Hepatic stellate cell (primary cell): ENCODE measurements at regions not wholly inside any gene's neighbourhood (a gene's known extent, or its start where the extent isn't known, plus 50 kb on each side); places are given as distances from the start of the nearest gene placed in this dataset.
"Not testable (repeated sequence)": the region's sequence is repeated elsewhere in the genome, so short reads cannot be mapped to it uniquely, and the experiment has no call there.

ENCODE experiments used
- DNase-seq: peaks from one replicate; pipeline ENCODE4 v3.0.0; 2011; ENCODE audit warnings: low spot score

DNA sequence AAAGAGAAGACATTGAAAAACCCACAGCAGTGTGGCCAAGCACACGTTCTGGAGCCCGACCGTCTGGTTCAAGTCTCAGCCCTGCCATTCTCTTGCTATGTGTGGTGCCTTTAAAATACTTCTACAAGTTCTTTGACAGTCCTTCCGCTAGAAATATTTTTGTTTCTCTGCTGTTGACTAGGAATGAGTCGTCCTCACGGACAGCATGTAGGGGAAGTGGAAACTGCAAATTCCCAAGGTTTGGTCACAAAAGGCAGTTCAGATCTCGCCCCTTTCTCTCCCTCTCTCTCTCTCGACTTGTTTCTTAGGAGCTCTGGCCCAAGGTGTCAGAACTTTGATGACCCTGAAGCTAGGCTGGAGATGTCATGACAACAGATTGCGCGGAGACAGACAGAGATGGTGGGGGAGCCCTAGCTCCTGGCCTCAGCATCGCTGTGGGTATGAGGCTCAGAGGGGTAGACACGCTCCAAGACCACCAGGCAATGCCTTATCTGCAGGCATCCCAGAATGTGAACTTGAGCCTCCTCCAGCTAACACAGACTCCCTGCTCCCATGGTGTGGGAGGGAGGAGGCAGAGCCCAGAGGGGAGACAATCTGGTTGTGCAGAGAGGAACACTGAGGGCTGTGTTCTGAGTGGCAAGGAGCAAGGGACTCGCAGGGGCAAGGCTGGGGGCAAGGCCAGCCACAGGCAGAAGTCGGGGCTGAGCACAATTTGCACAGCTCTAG, 368.9 kb upstream of the SULF2 start:
- no peak for DNase-seq

DNA sequence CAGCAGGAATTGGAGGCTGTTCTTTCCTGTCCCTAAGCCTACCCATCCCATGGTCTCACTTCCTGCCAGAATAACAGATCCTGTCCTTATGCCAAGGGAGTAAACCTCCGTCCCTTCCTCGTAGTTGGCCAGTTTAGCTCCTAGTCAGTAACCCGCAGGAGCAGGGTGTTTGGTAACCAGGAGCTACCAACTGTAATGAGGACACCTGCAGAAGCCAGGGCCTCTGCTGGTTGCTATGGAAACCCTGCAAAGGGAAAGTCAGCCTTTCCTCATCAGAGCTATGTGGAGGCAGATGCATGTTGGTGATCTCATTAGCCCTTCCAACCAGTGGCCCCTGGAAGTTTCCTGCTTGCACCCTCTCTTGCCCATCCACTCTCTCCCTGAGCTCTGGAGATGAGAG, 368.2 kb upstream of the SULF2 start:
- no peak for DNase-seq

DNA sequence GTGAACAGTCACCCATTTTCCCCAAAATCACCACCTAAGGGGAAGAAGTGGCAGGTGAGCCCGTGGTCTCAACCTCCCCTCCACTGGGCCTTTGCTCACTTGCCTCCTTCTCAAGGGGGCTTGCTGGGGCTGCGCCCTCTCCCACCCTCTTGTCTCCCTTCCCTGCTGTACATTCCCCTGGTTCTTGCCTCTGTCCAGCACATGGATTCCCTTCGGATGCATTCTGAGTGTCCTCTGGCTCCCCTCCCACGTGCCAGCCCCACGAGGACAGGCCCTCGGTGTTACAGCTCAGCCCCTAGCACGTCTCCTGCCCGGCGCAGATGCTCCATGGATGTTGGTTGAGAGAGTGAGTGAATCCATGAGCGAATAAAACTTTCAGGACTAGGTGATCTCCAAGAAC, 367.8 kb upstream of the SULF2 start:
- DNase-seq = no peak

DNA sequence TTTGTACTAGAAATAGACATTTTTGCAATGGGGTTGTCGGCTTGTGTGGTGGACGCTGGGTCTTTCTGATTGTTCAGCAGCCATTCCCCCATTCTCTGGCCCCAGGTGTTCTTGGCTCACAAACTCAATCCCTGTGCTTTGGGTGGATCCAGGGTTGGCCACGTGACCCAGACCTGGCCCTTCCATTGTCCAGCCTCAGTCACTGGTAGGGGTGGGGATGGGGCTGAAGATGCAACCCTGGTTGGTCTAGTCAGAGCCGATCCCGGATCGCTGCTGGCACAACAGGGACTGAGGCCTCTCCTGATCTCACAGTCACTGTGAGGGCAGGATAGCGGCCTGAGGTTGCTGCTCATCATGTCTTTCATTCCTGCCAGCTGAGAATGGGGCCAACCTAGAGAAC, 365.3 kb upstream of the SULF2 start:
- no peak for DNase-seq

DNA sequence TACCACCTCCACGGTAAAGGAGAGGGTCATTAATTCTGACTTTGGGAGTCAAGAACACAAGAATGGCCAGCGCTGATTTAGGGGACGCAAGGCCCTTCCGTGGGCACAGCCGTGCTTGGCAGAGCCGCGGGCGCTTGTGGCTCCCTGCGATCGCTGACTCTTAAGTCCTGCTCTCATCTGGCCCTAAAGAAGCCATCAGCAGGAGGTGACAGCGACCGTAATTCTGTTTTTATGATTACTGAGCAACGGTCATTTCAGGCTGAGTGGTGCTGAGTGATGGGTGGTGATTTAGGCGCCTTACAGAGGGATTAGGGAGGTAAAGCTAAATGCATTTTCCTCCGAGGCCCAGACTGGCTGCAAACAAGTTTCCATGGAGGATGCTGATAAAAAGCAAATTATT, 364.6 kb upstream of the SULF2 start:
- no peak for DNase-seq

DNA sequence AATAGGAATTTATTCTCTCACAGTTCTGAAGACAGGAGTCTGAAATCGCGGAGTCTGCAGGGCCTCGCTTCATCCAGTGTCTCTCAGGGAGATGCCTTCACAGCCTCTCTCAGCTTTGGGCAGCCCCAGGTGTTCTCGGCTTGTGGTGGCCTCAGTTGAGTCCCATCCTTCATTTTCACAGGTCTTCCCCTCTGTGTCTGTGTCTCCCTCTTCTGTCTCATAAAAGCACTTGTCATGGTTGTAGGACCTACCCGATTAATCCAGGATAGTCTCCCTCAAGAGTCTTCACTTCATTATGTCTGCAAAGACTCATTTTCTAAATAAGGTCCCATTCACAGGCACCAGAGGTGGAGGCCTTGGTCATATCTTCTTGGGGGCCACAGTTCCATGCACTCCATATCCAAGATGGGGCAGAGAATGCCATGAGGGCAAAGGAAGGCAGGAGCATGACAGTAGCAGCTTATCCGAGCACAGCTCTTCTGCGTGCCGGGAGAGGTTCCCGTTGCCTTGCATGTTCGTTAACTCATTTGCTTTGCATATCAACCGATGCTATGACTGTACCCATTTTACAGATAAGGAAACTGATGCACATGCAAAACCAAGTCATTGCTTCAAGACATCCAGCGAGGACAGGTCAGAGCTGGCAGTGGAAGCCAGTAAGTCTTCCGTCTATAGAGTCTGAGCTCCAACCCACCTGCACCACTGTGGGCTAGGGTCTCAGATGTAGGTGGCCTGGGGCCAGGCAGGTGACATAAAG, 363.8 kb upstream of the SULF2 start:
- no peak for DNase-seq

DNA sequence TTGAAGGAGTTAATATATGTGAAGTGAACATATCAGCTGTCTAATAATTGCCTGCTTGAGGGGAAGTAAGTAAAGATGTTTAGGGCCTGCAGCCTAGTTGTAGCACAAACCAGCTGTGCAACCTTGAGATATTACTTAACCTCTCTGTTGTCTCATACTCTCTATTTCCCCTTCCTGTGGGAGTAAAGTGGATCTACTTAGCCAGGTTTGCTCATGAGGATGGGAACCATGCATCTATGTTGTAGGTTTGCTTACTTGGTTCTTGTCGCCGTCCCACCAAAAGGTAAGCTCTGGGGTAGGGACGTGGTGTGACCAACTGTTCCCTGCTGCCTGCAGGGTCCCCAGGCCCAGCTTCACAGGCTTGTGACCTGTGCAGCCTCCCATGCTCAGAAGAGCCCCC, 362.7 kb upstream of the SULF2 start:
- DNase-seq = no peak

DNA sequence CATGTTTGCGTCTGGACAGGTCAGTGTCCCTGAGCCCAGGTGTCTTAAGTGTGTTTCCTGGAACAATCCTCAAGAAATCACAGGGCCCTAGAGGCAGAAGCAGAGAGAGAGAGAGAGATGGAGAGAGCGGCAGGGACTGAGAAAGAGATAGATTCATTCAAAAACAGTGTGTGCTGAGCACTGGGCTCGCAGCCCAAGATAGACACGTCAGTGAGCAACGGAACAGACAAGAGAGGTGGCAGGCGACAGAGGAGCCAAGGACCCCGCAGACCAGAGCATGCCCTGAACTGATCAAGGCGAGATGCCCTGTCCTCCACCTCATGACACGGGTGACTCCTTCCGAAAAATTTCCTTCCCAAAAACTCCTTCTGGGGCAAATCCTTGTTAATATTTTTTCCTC, 362.0 kb upstream of the SULF2 start:
- DNase-seq = no peak

DNA sequence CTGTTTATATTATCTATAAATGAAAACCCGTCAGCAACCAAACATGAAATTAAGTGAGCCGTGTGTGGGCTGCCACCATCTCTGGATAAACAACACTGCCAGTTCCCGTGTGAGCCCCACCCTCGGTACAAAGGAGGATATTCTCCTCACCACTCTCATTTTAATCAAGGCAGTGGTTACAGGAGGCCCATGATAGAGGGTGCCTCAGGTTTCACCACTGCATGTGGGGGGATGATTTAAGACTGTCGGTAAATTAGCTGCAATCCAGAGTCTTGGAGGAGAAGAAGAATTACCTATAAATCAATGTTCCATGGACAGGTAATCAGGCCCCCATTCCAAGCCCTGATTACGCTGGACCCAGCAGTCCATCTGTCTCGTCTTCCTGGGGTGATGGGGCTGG, 361.6 kb upstream of the SULF2 start:
- no peak for DNase-seq

DNA sequence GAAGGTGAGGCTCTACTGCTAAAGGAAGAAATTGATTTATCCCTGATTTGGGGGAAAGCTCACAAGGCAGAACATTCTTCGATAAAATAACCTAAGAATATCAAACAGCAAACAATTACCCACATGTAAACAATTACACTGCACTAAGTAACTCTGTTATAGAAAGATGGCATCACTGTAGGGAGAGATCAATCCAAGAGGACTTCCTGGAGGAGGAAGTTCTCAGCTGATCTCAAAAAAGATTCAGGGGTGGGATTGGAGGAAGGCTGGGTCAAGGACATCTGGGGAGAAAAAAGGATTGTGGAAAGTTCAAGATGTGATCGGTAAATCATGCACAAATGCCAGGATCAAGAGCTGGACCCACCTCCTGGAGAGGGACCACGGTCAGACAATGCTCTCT, 361.0 kb upstream of the SULF2 start:
- DNase-seq = no peak

DNA sequence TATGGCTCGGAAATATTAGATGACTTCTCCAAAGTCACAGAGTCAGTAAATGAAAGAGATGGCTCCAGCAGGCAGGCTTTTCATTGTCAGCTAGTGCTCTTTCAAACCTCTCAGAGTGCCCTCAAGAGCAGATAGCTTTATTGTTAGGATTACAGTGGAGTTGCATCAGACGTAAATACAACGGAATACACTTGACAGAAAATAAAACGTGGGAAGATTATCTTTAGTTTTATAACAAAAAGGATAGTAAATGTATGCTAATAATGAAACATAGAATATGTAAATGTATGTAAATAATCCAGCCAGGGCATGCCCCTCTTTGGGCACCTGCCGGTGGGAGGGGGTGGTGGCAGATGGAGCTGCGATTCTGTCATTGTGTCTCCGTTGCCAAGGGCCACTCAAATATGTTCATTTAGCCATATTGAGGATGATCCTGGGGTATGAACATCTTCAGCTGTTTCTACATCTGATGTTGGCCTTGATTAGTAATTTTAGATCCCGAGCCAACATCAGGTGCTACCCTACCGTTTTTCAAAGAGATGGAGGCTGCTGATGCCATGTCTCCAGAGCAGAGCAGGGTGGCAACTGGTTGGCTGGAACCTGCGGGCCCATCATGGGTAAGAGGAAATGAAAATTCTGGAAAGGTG, 358.3 kb upstream of the SULF2 start:
- DNase-seq = no peak

DNA sequence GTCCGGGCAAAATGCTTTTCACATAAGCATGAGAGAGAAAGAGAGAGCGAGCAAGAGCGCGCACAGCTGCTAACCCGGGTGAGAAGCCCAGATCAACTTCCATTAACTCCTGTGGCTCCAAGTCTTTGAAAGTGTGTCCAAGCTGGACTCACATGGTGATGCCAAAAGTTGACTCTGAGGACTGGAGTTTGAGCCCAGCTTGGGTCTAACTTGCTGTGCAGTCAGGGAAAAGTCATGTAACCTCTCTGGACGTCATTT, 357.2 kb upstream of the SULF2 start:
- DNase-seq = no peak

DNA sequence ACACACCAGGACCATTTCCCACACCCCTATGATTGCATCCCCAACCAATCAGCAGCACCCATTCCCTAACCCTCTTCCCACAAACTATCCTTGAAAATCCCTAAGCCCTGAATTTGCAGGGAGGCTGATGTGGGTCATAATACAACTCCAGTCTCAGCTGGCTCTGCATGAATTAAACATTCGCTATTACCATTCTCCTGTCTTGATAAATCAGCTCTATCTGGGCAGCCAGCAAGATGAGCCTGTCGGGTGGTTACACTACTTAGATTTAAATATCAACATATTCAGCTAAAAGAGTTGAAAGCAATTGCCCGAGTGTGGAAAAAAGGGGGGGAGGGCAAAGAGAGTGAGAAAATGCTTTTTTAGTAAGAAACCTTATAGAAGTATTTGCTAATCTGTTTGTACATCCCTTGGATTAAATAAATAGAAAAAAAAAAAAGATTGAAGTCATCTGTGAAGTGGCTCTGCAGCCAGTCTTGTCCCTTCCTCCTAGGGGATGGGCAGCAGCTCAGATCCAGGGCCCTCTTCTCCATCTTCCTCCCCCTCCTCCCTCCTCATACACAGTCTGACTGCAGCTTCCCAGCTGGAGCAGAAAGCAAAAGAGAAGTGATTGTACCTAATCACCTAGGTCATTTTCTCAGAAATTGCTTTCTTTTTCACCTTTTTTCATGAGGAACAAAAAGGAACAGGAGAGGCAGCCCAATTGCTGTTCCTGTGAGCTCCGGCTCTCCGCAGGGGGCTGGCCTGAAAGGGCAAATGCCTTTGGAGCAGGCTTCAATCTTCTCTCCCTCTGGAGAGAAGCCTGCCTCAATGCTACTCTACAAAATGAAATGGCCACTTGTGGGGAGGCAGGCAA, 356.6 kb upstream of the SULF2 start:
- DNase-seq = no peak

DNA sequence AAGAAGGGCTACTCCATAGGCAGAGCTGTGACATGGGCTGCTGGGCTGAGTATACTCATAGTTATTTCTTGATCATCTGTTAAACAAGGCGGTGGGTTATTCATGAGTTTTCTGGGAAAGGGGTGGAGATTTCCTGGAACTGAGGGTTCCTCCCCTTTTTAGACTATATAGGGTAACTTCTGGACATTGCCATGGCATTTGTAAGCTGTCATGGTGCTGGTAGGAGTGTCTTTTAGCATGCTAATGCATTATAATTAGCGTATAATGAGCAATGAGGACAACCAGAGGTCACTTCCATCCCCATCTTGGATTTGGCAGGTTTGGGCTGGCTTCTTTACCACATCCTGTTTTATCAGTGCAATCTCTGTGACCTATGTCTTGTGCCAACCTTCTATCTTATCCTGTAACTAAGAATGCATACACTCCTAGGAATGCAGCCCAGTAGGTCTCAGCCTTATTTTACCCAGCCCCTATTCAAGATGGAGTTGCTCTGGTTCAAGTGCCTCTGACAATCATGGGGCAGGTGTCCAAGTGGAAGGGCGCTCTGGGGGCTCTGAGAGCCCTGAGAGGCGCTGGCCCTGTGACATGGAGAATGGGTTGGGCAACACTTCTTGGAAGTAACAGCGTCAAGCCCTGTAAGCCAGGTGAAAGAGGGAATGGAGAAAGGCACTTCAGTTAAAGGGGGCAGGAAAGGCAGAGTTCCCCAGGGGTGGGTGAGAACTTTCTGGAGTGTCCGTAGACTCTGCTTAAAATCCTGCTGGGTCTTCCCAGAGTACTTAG, 354.2 kb upstream of the SULF2 start:
- DNase-seq = no peak

DNA sequence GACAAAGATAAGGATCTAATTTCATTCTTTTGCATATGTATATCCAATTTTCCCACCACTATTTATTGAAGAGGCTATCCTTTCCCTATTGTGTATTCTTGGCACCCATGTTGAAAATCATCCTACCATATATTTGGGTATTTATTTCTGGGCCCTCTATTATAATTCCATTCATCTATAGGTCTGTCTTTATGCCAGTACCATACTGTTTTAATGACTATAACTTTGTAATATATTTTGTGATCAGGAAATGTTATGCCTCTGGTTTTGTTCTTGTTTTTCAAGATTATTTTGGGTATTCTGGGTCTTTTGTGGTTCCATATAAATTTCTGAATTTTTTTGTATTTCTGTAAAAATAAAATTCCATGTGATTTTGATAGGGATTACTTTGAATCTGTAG, 347.6 kb upstream of the SULF2 start:
- no peak for DNase-seq

DNA sequence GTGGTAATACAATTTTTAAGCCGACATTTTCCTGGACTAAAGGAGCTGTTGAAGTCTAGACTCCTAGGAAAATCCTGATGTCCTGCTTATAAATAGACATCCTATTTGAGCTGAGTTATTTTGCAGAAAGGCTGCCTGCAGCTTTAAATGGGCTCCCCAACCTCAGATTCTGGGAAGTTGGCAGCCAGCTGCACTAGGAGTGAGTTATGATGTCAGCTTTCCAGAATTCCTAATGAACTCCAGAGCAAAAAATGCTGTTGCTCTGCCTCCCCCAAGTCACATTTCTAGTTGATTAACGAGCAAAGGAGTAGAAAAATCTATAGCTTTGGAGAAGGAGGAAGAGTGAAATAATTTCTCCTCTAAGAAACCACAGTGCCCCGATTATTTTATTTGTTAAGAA, 346.3 kb upstream of the SULF2 start:
- DNase-seq = no peak

DNA sequence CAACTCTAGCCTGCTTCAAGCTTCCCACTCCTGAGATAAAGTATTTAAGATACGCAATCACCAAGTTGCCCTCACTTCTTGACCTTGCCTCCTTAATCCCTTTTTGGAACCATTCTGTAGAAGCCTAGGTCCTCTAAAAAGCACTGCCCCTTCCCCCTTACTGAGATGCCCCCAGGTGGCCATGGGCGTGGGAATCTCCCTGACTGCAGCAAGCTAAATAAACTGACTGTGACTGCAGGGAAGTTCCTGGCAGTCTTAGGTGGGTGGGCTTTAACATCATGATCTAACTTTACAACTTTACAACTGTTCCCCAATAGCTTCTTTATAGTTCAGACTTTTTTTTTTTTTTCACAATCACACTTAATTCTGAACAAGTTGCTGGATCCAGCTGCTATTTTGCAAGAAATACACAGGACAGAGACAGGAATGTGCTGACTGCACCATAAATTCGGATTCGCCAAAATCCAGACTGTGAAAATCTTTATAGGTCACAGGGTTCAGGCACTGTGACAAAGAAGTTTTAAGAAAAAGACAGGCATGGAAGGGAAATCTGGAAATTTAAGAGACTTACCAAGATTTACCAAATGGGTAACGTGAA, 344.2 kb upstream of the SULF2 start:
- no peak for DNase-seq

DNA sequence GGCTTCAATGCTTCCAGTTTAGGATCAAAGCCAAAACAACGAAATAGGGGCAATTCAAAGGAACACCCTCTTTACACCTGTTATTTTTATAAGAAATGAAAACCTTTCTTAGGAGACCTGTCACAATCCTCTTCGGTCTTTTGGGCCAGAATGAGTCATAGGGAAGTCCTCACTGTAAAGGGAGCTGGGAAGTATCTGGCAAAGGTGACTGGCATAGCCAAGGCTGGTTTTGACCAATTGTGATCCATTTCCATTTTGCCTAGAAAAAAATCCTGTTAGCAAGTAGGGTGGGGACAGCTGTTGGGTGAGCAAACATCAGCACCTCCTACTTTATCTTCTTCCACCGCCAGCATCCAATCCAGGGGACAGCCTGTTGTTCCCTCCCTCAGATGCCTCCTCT, 343.2 kb upstream of the SULF2 start:
- no peak for DNase-seq

DNA sequence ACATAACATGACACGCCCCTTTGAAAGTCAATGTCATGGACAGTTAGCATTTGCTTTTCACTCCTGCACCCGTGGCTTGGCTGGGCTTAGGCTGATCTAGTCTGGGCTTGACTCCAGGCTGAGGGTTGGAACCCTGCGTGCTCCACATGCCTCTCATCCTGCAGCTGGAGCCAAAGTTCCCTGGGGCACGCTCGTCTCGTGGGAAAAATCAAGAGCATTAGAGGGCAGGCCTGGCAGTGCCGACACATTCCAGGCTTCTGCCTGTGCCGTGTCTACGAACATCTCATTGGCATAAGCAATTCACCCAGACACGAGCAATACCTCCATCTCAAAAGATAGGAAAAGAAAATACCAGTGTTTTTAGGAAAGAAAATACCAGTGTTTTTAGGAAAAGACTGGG, 342.7 kb upstream of the SULF2 start:
- not testable (repeated sequence) for DNase-seq

DNA sequence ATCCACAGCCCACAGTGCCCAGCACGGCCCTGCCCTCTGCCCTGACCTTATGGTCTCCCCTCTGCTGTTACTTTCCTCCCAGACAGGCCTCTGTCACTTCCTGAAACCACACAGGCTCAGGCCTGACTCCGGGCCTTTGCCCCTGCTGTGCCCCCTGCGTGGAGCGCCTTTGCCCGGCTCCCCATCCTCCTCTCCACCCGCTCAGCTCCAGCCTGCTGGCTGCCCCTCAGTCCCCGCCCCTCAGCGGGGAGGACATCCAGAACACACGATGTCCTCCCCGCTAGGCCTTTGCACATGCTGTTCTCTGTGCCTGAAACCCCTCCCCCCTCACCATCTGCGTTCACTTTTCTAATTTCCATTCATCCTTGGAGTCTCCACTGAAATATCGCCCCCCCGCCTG, 341.9 kb upstream of the SULF2 start:
- DNase-seq = not testable (repeated sequence)

DNA sequence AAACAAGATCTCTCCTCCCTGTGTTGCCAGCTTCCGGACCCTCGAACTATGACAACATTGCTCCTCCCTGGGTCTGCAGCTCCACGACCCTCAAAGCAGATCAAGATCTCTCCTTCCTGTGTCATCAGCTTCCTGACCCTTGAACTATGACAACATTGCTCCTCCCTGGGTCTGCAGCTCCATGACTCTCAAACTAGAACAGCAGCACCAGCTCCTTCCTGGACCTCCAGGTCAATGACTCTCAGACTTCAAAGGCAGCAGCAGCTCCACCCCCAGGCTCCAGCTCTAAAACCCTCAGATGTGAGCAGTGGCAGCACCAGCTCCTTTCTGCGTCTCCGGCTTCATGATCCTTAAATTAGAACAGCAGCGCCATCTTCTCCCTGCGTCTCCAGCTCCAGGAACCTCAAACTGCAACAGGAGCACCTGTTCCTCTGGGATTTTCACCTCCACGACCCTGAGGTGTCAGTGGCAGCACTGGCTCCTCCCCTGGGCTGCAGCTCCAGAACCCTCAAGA, 341.0 kb upstream of the SULF2 start:
- DNase-seq = no peak
